GM12878 (cell line): ENCODE measurements at regions not wholly inside any gene's neighbourhood (a gene's known extent, or its start where the extent isn't known, plus 50 kb on each side); places are given as distances from the start of the nearest gene placed in this dataset.

Source experiments
- ATAC-seq: fragments of 200-7000 bp; cut with Tn5 transposase; 3 replicates; pipeline ENCODE4 v1.9.1; 2020; ENCODE audit warnings: mild to moderate bottlenecking, moderate library complexity
- BruUV-seq: library from RNA; stranded (reverse); fragments of 400-500 nt; replicated peaks from 2 replicates; lab custom pipeline; 2021; lab: Mats Ljungman, UMichigan
- CTCF ChIA-PET: fragments of 300-600 bp; sonication (Branson Sonifier 250); formaldehyde crosslinking; extraction: SDS; loops from one replicate; lab custom pipeline; 2021; ENCODE audit warnings: inconsistent platforms; lab: Yijun Ruan, JAX
- POLR2A ChIA-PET: fragments of 350-600 bp; formaldehyde crosslinking; extraction: SDS; loops from one replicate; lab custom pipeline; 2021; ENCODE audit warnings: inconsistent platforms; lab: Charles Lee
- RAD21 ChIA-PET: fragments of 300-600 bp; sonication (Branson Sonifier 250); formaldehyde crosslinking; loops from one replicate; lab custom pipeline; 2023; ENCODE audit warnings: antibody characterized with exemption; ENCODE audit not compliant: unreplicated experiment; lab: Charles Lee
- SMC1A ChIA-PET: fragments of 300-600 bp; sonication (Branson Sonifier 250); formaldehyde crosslinking; loops from one replicate; lab custom pipeline; 2023; ENCODE audit not compliant: unreplicated experiment, uncharacterized antibody; lab: Charles Lee
- DNase-seq: peaks from one replicate; pipeline ENCODE4 v3.0.0-alpha.2; 2011; ENCODE audit warnings: low read depth, low spot score
- FAIRE-seq: peaks from 3 replicates; lab custom pipeline; 2011; peaks lifted over from hg19 to GRCh38; lab: Jason Lieb, UNC
- H2AFZ ChIP-seq: 2 replicates; pipeline ENCODE4 v1.6.0; 2011; ENCODE audit warnings: low read depth, low read length, control low read depth; ENCODE audit not compliant: control insufficient read depth
- H3K27ac ChIP-seq: 2 replicates; pipeline ENCODE4 v1.5.1; 2011; ENCODE audit warnings: control low read depth; ENCODE audit not compliant: control insufficient read depth, insufficient read depth
- H3K27me3 ChIP-seq, 2 experiments: replicated peaks in 1 of 2; 2 replicates each; pipeline versions ENCODE4 v1.6.0 to v1.6.1; 2011; ENCODE audit warnings: low read length in 1 of 2; ENCODE audit not compliant: control insufficient read depth in 2 of 2, insufficient read depth in 2 of 2
- H3K36me3 ChIP-seq, 2 experiments: 2 replicates each; pipeline ENCODE4 v1.5.1; 2011; ENCODE audit warnings: low read length in 1 of 2; ENCODE audit not compliant: control insufficient read depth in 2 of 2, insufficient read depth in 2 of 2
- H3K4me1 ChIP-seq: 2 replicates; pipeline ENCODE4 v1.6.1; 2011; ENCODE audit warnings: mild to moderate bottlenecking, low read length, moderate library complexity, mixed read lengths; ENCODE audit not compliant: control insufficient read depth, insufficient read depth
- H3K4me2 ChIP-seq: 2 replicates; pipeline ENCODE4 v1.6.0; 2011; ENCODE audit warnings: control low read depth; ENCODE audit not compliant: control insufficient read depth, insufficient read depth
- H3K4me3 ChIP-seq: fragments of 200-600 bp; sonication (generic); 2 replicates; pipeline ENCODE4 v1.5.1; 2016
- H3K79me2 ChIP-seq: 2 replicates; pipeline ENCODE4 v1.6.0; 2011; ENCODE audit warnings: low read length; ENCODE audit not compliant: control insufficient read depth, insufficient read depth
- H3K9ac ChIP-seq: 2 replicates; pipeline ENCODE4 v1.8.0; 2011; ENCODE audit warnings: low read length, control low read depth, mixed read lengths; ENCODE audit not compliant: control insufficient read depth, insufficient read depth
- H3K9me3 ChIP-seq: replicated peaks from 3 replicates; pipeline ENCODE4 v1.5.1; 2011; ENCODE audit warnings: mild to moderate bottlenecking, low read length; ENCODE audit not compliant: control insufficient read depth, insufficient read depth
- H4K20me1 ChIP-seq: 2 replicates; pipeline ENCODE4 v1.6.0; 2011; ENCODE audit not compliant: control insufficient read depth, insufficient read depth
- CBFB ChIP-seq: IDR thresholded peaks from 2 replicates; pipeline ENCODE4 v1.6.1; 2016; ENCODE audit warnings: antibody characterized with exemption, low read depth
- CHD1 ChIP-seq: IDR thresholded peaks from 2 replicates; pipeline ENCODE4 v1.6.1; 2012; ENCODE audit warnings: low read depth, low read length, improper control_type of control experiment
- EZH2 ChIP-seq: IDR thresholded peaks from 2 replicates; pipeline ENCODE4 v1.6.1; 2012; ENCODE audit warnings: low read depth, mild to moderate bottlenecking, control low read depth, inconsistent platforms, low read length, borderline replicate concordance; ENCODE audit not compliant: control insufficient read depth
- KAT2A ChIP-seq: conservative IDR thresholded peaks from 2 replicates; pipeline ENCODE4 v1.6.1; 2011; ENCODE audit warnings: low read depth, low read length; ENCODE audit not compliant: control insufficient read depth
- KDM1A ChIP-seq: fragments of 200-600 bp; sonication (generic); IDR thresholded peaks from 2 replicates; pipeline ENCODE4 v1.6.1; 2016; ENCODE audit warnings: borderline replicate concordance
- LARP7 ChIP-seq: fragments of 450-650 bp; IDR thresholded peaks from 2 replicates; pipeline ENCODE4 v1.6.1; 2017; ENCODE audit warnings: mild to moderate bottlenecking
- RUNX3 ChIP-seq: IDR thresholded peaks from 2 replicates; pipeline ENCODE4 v1.6.1; 2012; ENCODE audit warnings: low read length, inconsistent platforms
- SMAD1 ChIP-seq: fragments of 450-650 bp; IDR thresholded peaks from 2 replicates; pipeline ENCODE4 v1.6.1; 2018; ENCODE audit warnings: mild to moderate bottlenecking, low read depth; ENCODE audit not compliant: partially characterized antibody
- STAT3 ChIP-seq: IDR thresholded peaks from 2 replicates; pipeline ENCODE4 v1.6.1; 2011; ENCODE audit warnings: low read depth, low read length, improper control_type of control experiment
- SUPT20H ChIP-seq: IDR thresholded peaks from 2 replicates; pipeline ENCODE4 v1.6.1; 2011; ENCODE audit warnings: low read depth, mild to moderate bottlenecking, low read length, moderate library complexity, borderline replicate concordance; ENCODE audit not compliant: control insufficient read depth
- ZBTB4 ChIP-seq: fragments of 450-650 bp; formaldehyde crosslinking; IDR thresholded peaks from 2 replicates; pipeline ENCODE4 v1.4.0; 2022; ENCODE audit warnings: mild to moderate bottlenecking, moderate library complexity
- WGBS: methylation state at CpG from one replicate; pipeline ENCODE4 v1.1.6; 2016; ENCODE audit warnings: low lambda C conversion rate; ENCODE audit not compliant: insufficient replicate concordance, insufficient coverage; ENCODE audit errors: missing lambda C conversion rate; 5-methylcytosine and 5-hydroxymethylcytosine counted together
- in situ Hi-C: fragments of 300-500 bp; cut with MboI; formaldehyde crosslinking; loops from 9 replicates; pipeline ENCODE4 v1.14.3; 2018; ENCODE audit warnings: mixed read lengths
- intact Hi-C: fragments of 100-400 bp; cut with micrococcal nuclease; formaldehyde crosslinking; loops from one replicate; pipeline ENCODE4 v1.14.2; 2022; ENCODE audit not compliant: unreplicated experiment
- TF ChIP-seq, protein P1 (sequence below): fragments of 450-650 bp; IDR thresholded peaks from 2 replicates; pipeline ENCODE4 v1.6.1; 2016; ENCODE audit warnings: mild to moderate bottlenecking

- no peak for TF ChIP-seq EZH2
Measured at GRCh38 chr16:79898703-79899102, 298.2 kb upstream of the MAF start (continued).

DNA sequence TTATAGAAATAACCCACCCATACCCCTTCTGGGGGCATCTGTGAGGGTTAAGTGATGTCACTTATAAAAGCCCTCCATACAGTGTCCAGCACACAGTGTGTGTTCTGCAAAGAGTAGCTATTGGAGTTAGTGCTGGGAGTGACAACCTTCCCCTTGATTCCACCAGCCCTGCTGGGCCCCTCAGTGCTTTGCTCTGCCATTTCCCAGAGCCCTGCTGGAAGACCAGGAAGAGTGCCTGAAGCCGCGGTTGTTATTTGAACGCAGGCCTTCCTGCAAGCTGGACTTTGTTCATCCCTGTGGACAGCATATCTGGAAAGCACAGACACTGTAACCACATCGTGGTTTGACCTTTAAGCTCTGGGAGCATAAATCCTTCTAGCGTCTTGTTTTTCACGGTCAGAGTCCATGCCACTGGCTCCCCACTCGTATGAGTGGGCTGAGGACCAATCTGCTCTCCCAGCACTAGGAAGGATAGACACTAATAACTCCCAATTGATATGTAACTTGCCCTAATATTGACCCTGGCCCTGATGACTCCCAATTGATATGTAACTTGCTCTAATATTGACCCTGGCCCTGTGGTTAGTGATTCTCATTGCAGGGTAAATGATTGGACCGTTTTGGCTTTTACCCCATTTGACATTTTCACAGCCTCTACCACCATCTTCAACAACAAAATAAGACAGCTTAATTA, 297.1 kb upstream of the MAF start:
- ChIA-PET RAD21 (no interaction called here), POLR2A (no interaction called here), SMC1A (no interaction called here), CTCF (no interaction called here)
- WGBS, result 10% methylated on average over 7 of the region's 8 CpGs
- Histone ChIP-seq H3K4me3 (no peak overlapping the region), H3K36me3 (no peaks in the 10 kb centered on the region), H2AFZ (no peak overlapping the region), H3K4me1 (no peaks in the 10 kb centered on the region), H3K27ac (no peak overlapping the region), H3K27me3 (0 out of 4 replicates have a peak, but pooled peaks cover 0 to 2% of the 10 kb centered on the region in 2 experiments), H3K4me2 (no peak overlapping the region), H3K79me2 (no peaks in the 10 kb centered on the region), H3K9me3 (no peaks in the 10 kb centered on the region; the same call in 2 of the 3 replicates), H4K20me1 (no peaks in the 10 kb centered on the region), H3K9ac (no peak overlapping the region)
- intact Hi-C loops (no loop called here), in situ Hi-C loops (no loop called here)
- BruUV-seq, result no TSS peak
- no peak for DNase-seq
- FAIRE-seq, result no peak
- TF ChIP-seq, protein P1, sequence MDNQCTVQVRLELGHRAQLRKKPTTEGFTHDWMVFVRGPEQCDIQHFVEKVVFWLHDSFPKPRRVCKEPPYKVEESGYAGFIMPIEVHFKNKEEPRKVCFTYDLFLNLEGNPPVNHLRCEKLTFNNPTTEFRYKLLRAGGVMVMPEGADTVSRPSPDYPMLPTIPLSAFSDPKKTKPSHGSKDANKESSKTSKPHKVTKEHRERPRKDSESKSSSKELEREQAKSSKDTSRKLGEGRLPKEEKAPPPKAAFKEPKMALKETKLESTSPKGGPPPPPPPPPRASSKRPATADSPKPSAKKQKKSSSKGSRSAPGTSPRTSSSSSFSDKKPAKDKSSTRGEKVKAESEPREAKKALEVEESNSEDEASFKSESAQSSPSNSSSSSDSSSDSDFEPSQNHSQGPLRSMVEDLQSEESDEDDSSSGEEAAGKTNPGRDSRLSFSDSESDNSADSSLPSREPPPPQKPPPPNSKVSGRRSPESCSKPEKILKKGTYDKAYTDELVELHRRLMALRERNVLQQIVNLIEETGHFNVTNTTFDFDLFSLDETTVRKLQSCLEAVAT, result no peak
- TF ChIP-seq CBFB (no peak), SUPT20H (no peak), ZBTB4 (CRISPR knock-in tag) (no peak), SMAD1 (no peak), CHD1 (no peak), RUNX3 (no peak), STAT3 (no peak), KDM1A (no peak), LARP7 (no peak), KAT2A (no peak)
- ATAC-seq, result no peak
